ENCODE measurements at regions not wholly inside any gene's neighbourhood (a gene's known extent, or its start where the extent isn't known, plus 50 kb on each side); places are given as distances from the start of the nearest gene placed in this dataset.

DNA sequence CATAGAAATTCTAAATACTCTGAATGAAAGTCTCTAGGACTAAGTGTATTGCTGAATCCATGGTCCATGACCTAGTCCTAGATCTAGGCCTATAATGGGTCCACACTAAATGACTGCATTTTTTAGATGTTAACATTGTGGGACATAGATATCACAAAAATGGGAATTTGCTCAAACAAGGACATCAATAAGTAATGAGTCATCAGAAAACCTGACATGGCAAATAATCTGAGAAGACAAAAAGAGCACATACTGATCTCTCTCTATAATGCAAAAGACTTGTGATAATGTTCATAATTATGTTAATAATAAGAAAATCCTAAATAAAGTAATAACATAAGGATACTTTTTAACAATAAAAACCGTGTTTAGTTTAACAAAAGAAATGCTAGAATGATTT, 1168.4 kb downstream of the FSCB start:
- TF ChIP-seq, protein P1, sequence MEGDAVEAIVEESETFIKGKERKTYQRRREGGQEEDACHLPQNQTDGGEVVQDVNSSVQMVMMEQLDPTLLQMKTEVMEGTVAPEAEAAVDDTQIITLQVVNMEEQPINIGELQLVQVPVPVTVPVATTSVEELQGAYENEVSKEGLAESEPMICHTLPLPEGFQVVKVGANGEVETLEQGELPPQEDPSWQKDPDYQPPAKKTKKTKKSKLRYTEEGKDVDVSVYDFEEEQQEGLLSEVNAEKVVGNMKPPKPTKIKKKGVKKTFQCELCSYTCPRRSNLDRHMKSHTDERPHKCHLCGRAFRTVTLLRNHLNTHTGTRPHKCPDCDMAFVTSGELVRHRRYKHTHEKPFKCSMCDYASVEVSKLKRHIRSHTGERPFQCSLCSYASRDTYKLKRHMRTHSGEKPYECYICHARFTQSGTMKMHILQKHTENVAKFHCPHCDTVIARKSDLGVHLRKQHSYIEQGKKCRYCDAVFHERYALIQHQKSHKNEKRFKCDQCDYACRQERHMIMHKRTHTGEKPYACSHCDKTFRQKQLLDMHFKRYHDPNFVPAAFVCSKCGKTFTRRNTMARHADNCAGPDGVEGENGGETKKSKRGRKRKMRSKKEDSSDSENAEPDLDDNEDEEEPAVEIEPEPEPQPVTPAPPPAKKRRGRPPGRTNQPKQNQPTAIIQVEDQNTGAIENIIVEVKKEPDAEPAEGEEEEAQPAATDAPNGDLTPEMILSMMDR (conservative IDR thresholded peaks at IDR 0.05; ENCODE audit: low read depth, low read length) = no peak
- no peak for TF ChIP-seq EZH2 (IDR thresholded peaks at IDR 0.05; ENCODE audit: borderline replicate concordance, low read depth, low read length, poor library complexity, severe bottlenecking)
